AML-193 (cell line): ENCODE measurements at regions not wholly inside any gene's neighbourhood (a gene's known extent, or its start where the extent isn't known, plus 50 kb on each side); places are given as distances from the start of the nearest gene placed in this dataset.
A peak's percentile ranks its signal among the peaks of the same experiment; 100 is the strongest.

ENCODE experiments used
- DNase-seq, 2 experiments: peaks; one replicate each; lab custom pipeline; 2025; lab: John Stamatoyannopoulos, UW

- DNase-seq: no peak
Measured at GRCh38 chr3:168457954-168458539, 362.3 kb upstream of the GOLIM4 start.

- no peak for DNase-seq
Measured at GRCh38 chr3:168455814-168456213, 360.1 kb upstream of the GOLIM4 start.

GRCh38 chr3:168453623-168454022 is 357.9 kb upstream of the GOLIM4 start:
- DNase-seq: no peak

- no peak for DNase-seq
Measured at GRCh38 chr3:168443965-168444364, 348.2 kb upstream of the GOLIM4 start.

GRCh38 chr3:168442502-168442901 is 346.8 kb upstream of the GOLIM4 start:
- DNase-seq: no peak

GRCh38 chr3:168436245-168436724 is 340.6 kb upstream of the GOLIM4 start:
- DNase-seq: no peak

GRCh38 chr3:168431491-168431890 is 335.8 kb upstream of the GOLIM4 start:
- no peak for DNase-seq

- DNase-seq: peak; percentile 25 to 40
Measured at GRCh38 chr3:168427835-168428475, 332.2 kb upstream of the GOLIM4 start.

GRCh38 chr3:168427156-168427555 is 331.4 kb upstream of the GOLIM4 start:
- no peak for DNase-seq

- DNase-seq: no peak
Measured at GRCh38 chr3:168425936-168426595, 330.3 kb upstream of the GOLIM4 start.

GRCh38 chr3:168424059-168424734 is 328.5 kb upstream of the GOLIM4 start:
- DNase-seq: no peak

GRCh38 chr3:168422843-168423242 is 327.1 kb upstream of the GOLIM4 start:
- DNase-seq: no peak

GRCh38 chr3:168419091-168419490 is 323.4 kb upstream of the GOLIM4 start:
- no peak for DNase-seq

- DNase-seq: no peak
Measured at GRCh38 chr3:168417016-168417415, 321.3 kb upstream of the GOLIM4 start.

- no peak for DNase-seq
Measured at GRCh38 chr3:168416446-168416845, 320.7 kb upstream of the GOLIM4 start.

GRCh38 chr3:168414149-168414548 is 318.4 kb upstream of the GOLIM4 start:
- no peak for DNase-seq

- no peak for DNase-seq
Measured at GRCh38 chr3:168407381-168407780, 311.7 kb upstream of the GOLIM4 start.

GRCh38 chr3:168405288-168405687 is 309.6 kb upstream of the GOLIM4 start:
- DNase-seq: no peak

GRCh38 chr3:168398371-168399025 is 302.8 kb upstream of the GOLIM4 start:
- DNase-seq: no peak

GRCh38 chr3:168396861-168397260 is 301.1 kb upstream of the GOLIM4 start:
- DNase-seq: no peak

GRCh38 chr3:168395551-168395950 is 299.8 kb upstream of the GOLIM4 start:
- DNase-seq: no peak

- no peak for DNase-seq
Measured at GRCh38 chr3:168394439-168394838, 298.7 kb upstream of the GOLIM4 start.
